ENCODE measurements at regions not wholly inside any gene's neighbourhood (a gene's known extent, or its start where the extent isn't known, plus 50 kb on each side); places are given as distances from the start of the nearest gene placed in this dataset.

GRCh38 chr2:184528119-184528518 lies 70.2 kb upstream of the ZNF804A start:
- H2AFZ ChIP-seq (ENCODE audit: low read depth, low read length), result no peak overlapping the region
- no peaks in the 10 kb centered on the region for H3K27me3 ChIP-seq (ENCODE audit: insufficient read depth, low read depth, low read length)
- H3K9me2 ChIP-seq (ENCODE audit: insufficient read depth, low read length), result no peaks in the 10 kb centered on the region
- H3K36me3 ChIP-seq (ENCODE audit: insufficient read depth, low read length), result no peaks in the 10 kb centered on the region
- no peak overlapping the region for H3K27ac ChIP-seq (ENCODE audit: low read length)
- H3K9me3 ChIP-seq (ENCODE audit: low read length), result peaks cover 10% of the 10 kb centered on the region
- TF ChIP-seq CTCF (IDR thresholded peaks at IDR 0.05; ENCODE audit: poor library complexity, severe bottlenecking) (no peak), POLR2AphosphoS5 (IDR thresholded peaks at IDR 0.05) (no peak), REST (IDR thresholded peaks at IDR 0.05; ENCODE audit: borderline replicate concordance) (no peak), EZH2 (IDR thresholded peaks at IDR 0.05; ENCODE audit: borderline replicate concordance, insufficient read depth, low read length, poor library complexity, severe bottlenecking) (no peak), MXI1 (conservative IDR thresholded peaks at IDR 0.05; ENCODE audit: poor library complexity, severe bottlenecking) (no peak), RAD21 (conservative IDR thresholded peaks at IDR 0.05) (no peak), SMC3 (conservative IDR thresholded peaks at IDR 0.05; ENCODE audit: poor library complexity) (no peak), EP300 (conservative IDR thresholded peaks at IDR 0.05; ENCODE audit: poor library complexity, severe bottlenecking) (no peak), TAF1 (IDR thresholded peaks at IDR 0.05; ENCODE audit: low read depth) (no peak)
- H3K4me3 ChIP-seq (ENCODE audit: low read length), result no peak overlapping the region
- H3K4me2 ChIP-seq (ENCODE audit: low read length), result no peak overlapping the region
- H3F3A ChIP-seq (ENCODE audit: insufficient read depth, low read length, poor library complexity, severe bottlenecking), result no peaks in the 10 kb centered on the region
- no peak overlapping the region for H3K9ac ChIP-seq (ENCODE audit: low read length)
- H4K20me1 ChIP-seq (ENCODE audit: insufficient read depth), result no peaks in the 10 kb centered on the region
- H3K79me2 ChIP-seq (replicated peaks; ENCODE audit: insufficient read depth, low read length), result no peaks in the 10 kb centered on the region

GRCh38 chr2:184530239-184530638 lies 68.1 kb upstream of the ZNF804A start:
- peaks cover 10% of the 10 kb centered on the region for H3K9me3 ChIP-seq (ENCODE audit: low read length)
- no peak overlapping the region for H2AFZ ChIP-seq (ENCODE audit: low read depth, low read length)
- no peaks in the 10 kb centered on the region for H3K36me3 ChIP-seq (ENCODE audit: insufficient read depth, low read length)
- H3F3A ChIP-seq (ENCODE audit: insufficient read depth, low read length, poor library complexity, severe bottlenecking), result no peaks in the 10 kb centered on the region
- no peak overlapping the region for H3K27ac ChIP-seq (ENCODE audit: low read length)
- H3K9ac ChIP-seq (ENCODE audit: low read length), result no peak overlapping the region
- no peaks in the 10 kb centered on the region for H3K27me3 ChIP-seq (ENCODE audit: insufficient read depth, low read depth, low read length)
- H3K79me2 ChIP-seq (replicated peaks; ENCODE audit: insufficient read depth, low read length), result no peaks in the 10 kb centered on the region
- no peaks in the 10 kb centered on the region for H4K20me1 ChIP-seq (ENCODE audit: insufficient read depth)
- no peak overlapping the region for H3K4me2 ChIP-seq (ENCODE audit: low read length)
- H3K4me3 ChIP-seq (ENCODE audit: low read length), result no peak overlapping the region
- no peaks in the 10 kb centered on the region for H3K9me2 ChIP-seq (ENCODE audit: insufficient read depth, low read length)
- TF ChIP-seq SMC3 (conservative IDR thresholded peaks at IDR 0.05; ENCODE audit: poor library complexity), result no peak
- no peak for TF ChIP-seq CTCF (IDR thresholded peaks at IDR 0.05; ENCODE audit: poor library complexity, severe bottlenecking)
- TF ChIP-seq EZH2 (IDR thresholded peaks at IDR 0.05; ENCODE audit: borderline replicate concordance, insufficient read depth, low read length, poor library complexity, severe bottlenecking), result no peak
- TF ChIP-seq MXI1 (conservative IDR thresholded peaks at IDR 0.05; ENCODE audit: poor library complexity, severe bottlenecking), result no peak
- TF ChIP-seq EP300 (conservative IDR thresholded peaks at IDR 0.05; ENCODE audit: poor library complexity, severe bottlenecking), result no peak
- no peak for TF ChIP-seq TAF1 (IDR thresholded peaks at IDR 0.05; ENCODE audit: low read depth)
- TF ChIP-seq RAD21 (conservative IDR thresholded peaks at IDR 0.05), result no peak
- TF ChIP-seq POLR2AphosphoS5 (IDR thresholded peaks at IDR 0.05), result no peak
- no peak for TF ChIP-seq REST (IDR thresholded peaks at IDR 0.05; ENCODE audit: borderline replicate concordance)
